ENCODE measurements at regions not wholly inside any gene's neighbourhood (a gene's known extent, or its start where the extent isn't known, plus 50 kb on each side); places are given as distances from the start of the nearest gene placed in this dataset.
A peak's percentile ranks its signal among the peaks of the same experiment; 100 is the strongest.

DNA sequence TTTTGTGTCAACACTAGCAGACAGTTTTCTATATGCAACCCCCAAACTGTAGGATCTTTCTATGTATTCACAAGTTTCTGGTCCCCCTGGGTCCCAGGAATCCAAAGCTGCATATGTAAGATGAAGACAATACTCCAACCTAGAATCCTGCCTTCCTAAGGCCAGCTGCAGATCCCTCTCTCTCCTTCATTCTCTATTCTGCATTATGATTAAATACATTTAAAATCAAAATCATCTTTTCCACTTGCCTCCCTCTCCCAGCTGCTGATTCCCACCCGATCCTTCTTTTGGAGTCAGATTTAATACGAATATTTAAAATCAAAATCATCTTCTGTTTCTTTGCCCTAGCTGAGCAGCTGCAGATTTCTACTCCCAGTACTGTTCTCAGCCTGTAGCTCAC lies 783.0 kb upstream of the ZEB2 start:
- Histone ChIP-seq H3K4me1 (ENCODE audit: control extremely low read depth in 1 of 4, control insufficient read depth in 4 of 4, insufficient read depth in 4 of 4, low read length in 3 of 4) (no peaks in the 10 kb centered on the region), H3K4me3 (ENCODE audit: control insufficient read depth in 1 of 7, extremely low read depth in 1 of 7, insufficient read depth in 4 of 7, low read depth in 2 of 7, low read length in 6 of 7) (no peak overlapping the region), H3K9me3 (ENCODE audit: control extremely low read depth in 1 of 5, control insufficient read depth in 4 of 5, insufficient read depth in 2 of 5, low read depth in 1 of 5, low read length in 4 of 5) (no peaks in the 10 kb centered on the region), H3K36me3 (ENCODE audit: control insufficient read depth in 4 of 4, insufficient read depth in 4 of 4, low read length in 3 of 4) (no peaks in the 10 kb centered on the region), H3K27ac (ENCODE audit: insufficient read depth in 1 of 2, low read depth in 1 of 2, low read length in 2 of 2, poor library complexity in 1 of 2, severe bottlenecking in 2 of 2) (no peak overlapping the region), H3K27me3 (replicated peaks in 2 of 5; ENCODE audit: control insufficient read depth in 4 of 5, insufficient read depth in 5 of 5, low read length in 4 of 5) (no peaks in the 10 kb centered on the region)
- WGBS (ENCODE audit: insufficient coverage) = 100% methylated on average over 2 of the region's 2 CpGs
- POLR2A ChIA-PET = no interaction called here
- no peak for DNase-seq
- CTCF ChIA-PET = no interaction called here

DNA sequence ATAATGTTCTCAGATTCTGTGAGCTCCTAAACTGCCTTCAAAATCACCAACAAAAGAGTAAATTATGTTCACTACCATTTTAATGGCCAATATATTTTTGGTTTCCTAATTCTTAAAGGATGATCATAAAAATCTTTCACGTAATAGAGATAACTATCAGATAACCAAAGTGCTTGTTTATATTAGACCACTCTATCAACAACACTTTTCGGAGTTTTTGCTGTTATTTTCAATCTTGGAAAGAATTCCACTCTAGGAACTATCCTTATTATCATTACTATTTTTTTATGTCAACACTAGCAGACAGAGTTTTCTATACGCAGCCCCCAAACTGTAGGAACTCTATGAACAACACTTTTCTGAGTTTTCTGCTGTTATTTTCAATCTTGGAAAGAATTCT lies 782.5 kb upstream of the ZEB2 start:
- H3K4me1 ChIP-seq (ENCODE audit: control extremely low read depth in 1 of 4, control insufficient read depth in 4 of 4, insufficient read depth in 4 of 4, low read length in 3 of 4) = no peaks in the 10 kb centered on the region
- H3K36me3 ChIP-seq (ENCODE audit: control insufficient read depth in 4 of 4, insufficient read depth in 4 of 4, low read length in 3 of 4) = no peaks in the 10 kb centered on the region
- DNase-seq = no peak
- 90% methylated on average over 2 of the region's 3 CpGs for WGBS (ENCODE audit: insufficient coverage)
- H3K4me3 ChIP-seq (ENCODE audit: control insufficient read depth in 1 of 7, extremely low read depth in 1 of 7, insufficient read depth in 4 of 7, low read depth in 2 of 7, low read length in 6 of 7) = no peak overlapping the region
- ChIA-PET POLR2A (no interaction called here), CTCF (no interaction called here)
- H3K27me3 ChIP-seq (replicated peaks in 2 of 5; ENCODE audit: control insufficient read depth in 4 of 5, insufficient read depth in 5 of 5, low read length in 4 of 5) = no peaks in the 10 kb centered on the region
- no peaks in the 10 kb centered on the region for H3K9me3 ChIP-seq (ENCODE audit: control extremely low read depth in 1 of 5, control insufficient read depth in 4 of 5, insufficient read depth in 2 of 5, low read depth in 1 of 5, low read length in 4 of 5)
- no peak overlapping the region for H3K27ac ChIP-seq (ENCODE audit: insufficient read depth in 1 of 2, low read depth in 1 of 2, low read length in 2 of 2, poor library complexity in 1 of 2, severe bottlenecking in 2 of 2)

DNA sequence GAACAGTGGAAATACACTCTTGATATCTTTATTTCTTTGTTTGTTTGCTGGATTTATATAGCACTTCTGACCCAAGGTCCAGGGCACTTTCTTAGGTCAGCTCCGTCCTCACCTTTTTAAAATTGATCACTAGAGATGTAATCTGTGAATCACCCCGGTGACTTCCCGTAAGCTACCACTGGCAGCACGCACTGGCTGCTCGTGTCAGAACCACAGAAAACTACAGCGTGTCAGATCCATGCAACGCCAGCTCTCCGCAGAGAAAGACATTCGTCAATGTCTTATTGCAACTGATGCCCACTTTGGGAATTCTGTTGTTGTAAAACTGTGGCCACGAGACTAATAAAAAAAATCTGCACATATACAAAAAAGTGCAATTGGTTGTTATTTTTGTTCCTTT lies 779.4 kb upstream of the ZEB2 start:
- Histone ChIP-seq H3K36me3 (ENCODE audit: control insufficient read depth in 4 of 4, insufficient read depth in 4 of 4, low read length in 3 of 4) (no peaks in the 10 kb centered on the region), H3K27me3 (replicated peaks in 2 of 5; ENCODE audit: control insufficient read depth in 4 of 5, insufficient read depth in 5 of 5, low read length in 4 of 5) (no peaks in the 10 kb centered on the region), H3K27ac (ENCODE audit: insufficient read depth in 1 of 2, low read depth in 1 of 2, low read length in 2 of 2, poor library complexity in 1 of 2, severe bottlenecking in 2 of 2) (no peak overlapping the region), H3K9me3 (ENCODE audit: control extremely low read depth in 1 of 5, control insufficient read depth in 4 of 5, insufficient read depth in 2 of 5, low read depth in 1 of 5, low read length in 4 of 5) (no peaks in the 10 kb centered on the region), H3K4me3 (ENCODE audit: control insufficient read depth in 1 of 7, extremely low read depth in 1 of 7, insufficient read depth in 4 of 7, low read depth in 2 of 7, low read length in 6 of 7) (no peak overlapping the region), H3K4me1 (ENCODE audit: control extremely low read depth in 1 of 4, control insufficient read depth in 4 of 4, insufficient read depth in 4 of 4, low read length in 3 of 4) (no peaks in the 10 kb centered on the region)
- 99% methylated on average over 9 of the region's 10 CpGs for WGBS (ENCODE audit: insufficient coverage)
- ChIA-PET CTCF (no interaction called here), POLR2A (no interaction called here)
- DNase-seq = no peak

DNA sequence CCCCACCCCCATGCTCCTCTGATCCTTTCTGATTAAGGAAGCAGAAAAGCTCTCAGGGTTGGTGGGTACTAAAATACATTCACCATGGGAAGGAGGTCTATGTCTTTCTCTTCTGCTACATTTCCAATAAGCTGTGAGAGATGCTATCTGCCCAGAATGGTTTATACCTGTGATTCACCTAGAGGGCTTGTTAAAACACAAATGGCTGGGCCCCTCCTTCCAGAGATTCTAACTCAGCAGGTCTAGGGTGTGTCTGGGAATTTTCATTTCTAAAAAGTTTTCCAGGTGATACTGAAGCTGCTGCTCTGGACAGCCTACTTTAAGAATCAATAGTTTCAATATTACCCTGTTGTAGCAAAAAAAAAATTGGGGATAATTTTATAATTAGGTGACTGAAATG lies 772.2 kb upstream of the ZEB2 start:
- ChIA-PET POLR2A (no interaction called here), CTCF (no interaction called here)
- Histone ChIP-seq H3K27me3 (replicated peaks in 2 of 5; ENCODE audit: control insufficient read depth in 4 of 5, insufficient read depth in 5 of 5, low read length in 4 of 5) (no peaks in the 10 kb centered on the region), H3K9me3 (ENCODE audit: control extremely low read depth in 1 of 5, control insufficient read depth in 4 of 5, insufficient read depth in 2 of 5, low read depth in 1 of 5, low read length in 4 of 5) (no peaks in the 10 kb centered on the region), H3K27ac (ENCODE audit: insufficient read depth in 1 of 2, low read depth in 1 of 2, low read length in 2 of 2, poor library complexity in 1 of 2, severe bottlenecking in 2 of 2) (no peak overlapping the region), H3K4me3 (ENCODE audit: control insufficient read depth in 1 of 7, extremely low read depth in 1 of 7, insufficient read depth in 4 of 7, low read depth in 2 of 7, low read length in 6 of 7) (no peak overlapping the region), H3K4me1 (ENCODE audit: control extremely low read depth in 1 of 4, control insufficient read depth in 4 of 4, insufficient read depth in 4 of 4, low read length in 3 of 4) (no peaks in the 10 kb centered on the region), H3K36me3 (ENCODE audit: control insufficient read depth in 4 of 4, insufficient read depth in 4 of 4, low read length in 3 of 4) (no peaks in the 10 kb centered on the region)
- DNase-seq = no peak

DNA sequence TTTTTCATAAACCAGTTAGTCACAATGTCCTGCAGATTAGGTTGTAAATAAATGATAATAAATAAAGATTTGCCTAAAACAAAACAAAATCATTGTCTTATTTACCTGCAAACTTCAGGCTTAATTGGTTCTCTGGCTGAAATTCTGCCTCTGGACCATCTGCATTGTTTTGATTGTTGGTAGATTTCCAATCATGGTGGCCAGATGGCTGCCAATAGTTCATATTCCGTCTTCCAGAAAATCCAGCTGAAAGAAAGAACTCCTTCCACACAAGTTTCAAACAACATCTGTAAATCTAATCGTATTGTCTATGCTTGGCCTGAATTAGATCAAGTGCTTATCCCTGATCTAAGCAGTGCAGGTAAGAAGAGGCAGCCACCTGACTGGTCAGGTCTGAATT lies 771.1 kb upstream of the ZEB2 start:
- H3K27ac ChIP-seq (ENCODE audit: insufficient read depth in 1 of 2, low read depth in 1 of 2, low read length in 2 of 2, poor library complexity in 1 of 2, severe bottlenecking in 2 of 2) = no peak overlapping the region
- no peaks in the 10 kb centered on the region for H3K9me3 ChIP-seq (ENCODE audit: control extremely low read depth in 1 of 5, control insufficient read depth in 4 of 5, insufficient read depth in 2 of 5, low read depth in 1 of 5, low read length in 4 of 5)
- POLR2A ChIA-PET = no interaction called here
- no peak for DNase-seq
- H3K36me3 ChIP-seq (ENCODE audit: control insufficient read depth in 4 of 4, insufficient read depth in 4 of 4, low read length in 3 of 4) = no peaks in the 10 kb centered on the region
- no peak overlapping the region for H3K4me3 ChIP-seq (ENCODE audit: control insufficient read depth in 1 of 7, extremely low read depth in 1 of 7, insufficient read depth in 4 of 7, low read depth in 2 of 7, low read length in 6 of 7)
- no peaks in the 10 kb centered on the region for H3K4me1 ChIP-seq (ENCODE audit: control extremely low read depth in 1 of 4, control insufficient read depth in 4 of 4, insufficient read depth in 4 of 4, low read length in 3 of 4)
- CTCF ChIA-PET = no interaction called here
- 100% methylated on average over 1 of the region's 2 CpGs for WGBS (ENCODE audit: insufficient coverage)
- peaks cover 0 to 4% (median 0%) of the 10 kb centered on the region in 5 experiments for H3K27me3 ChIP-seq (replicated peaks in 2 of 5; ENCODE audit: control insufficient read depth in 4 of 5, insufficient read depth in 5 of 5, low read length in 4 of 5)

DNA sequence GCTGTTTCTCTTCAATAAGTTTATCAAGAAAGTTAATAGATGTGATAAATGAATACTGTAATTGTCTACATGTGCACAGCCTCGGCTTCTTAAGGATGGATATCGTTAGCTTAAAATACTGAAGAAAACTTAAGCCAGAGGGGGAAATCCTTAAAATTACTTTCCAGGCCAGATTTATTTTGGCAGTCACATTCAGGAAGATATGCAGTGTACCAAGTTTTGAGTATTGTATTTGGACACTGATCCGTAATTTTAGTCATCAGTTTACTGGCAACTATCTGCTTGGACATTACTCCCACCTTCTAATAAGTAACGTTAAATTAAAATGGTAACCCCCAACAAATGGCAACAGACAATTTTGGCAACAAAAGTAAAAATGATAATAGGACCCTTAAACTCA lies 770.0 kb upstream of the ZEB2 start:
- DNase-seq = no peak
- Histone ChIP-seq H3K27ac (ENCODE audit: insufficient read depth in 1 of 2, low read depth in 1 of 2, low read length in 2 of 2, poor library complexity in 1 of 2, severe bottlenecking in 2 of 2) (no peak overlapping the region), H3K4me1 (ENCODE audit: control extremely low read depth in 1 of 4, control insufficient read depth in 4 of 4, insufficient read depth in 4 of 4, low read length in 3 of 4) (no peaks in the 10 kb centered on the region), H3K9me3 (ENCODE audit: control extremely low read depth in 1 of 5, control insufficient read depth in 4 of 5, insufficient read depth in 2 of 5, low read depth in 1 of 5, low read length in 4 of 5) (no peaks in the 10 kb centered on the region), H3K4me3 (ENCODE audit: control insufficient read depth in 1 of 7, extremely low read depth in 1 of 7, insufficient read depth in 4 of 7, low read depth in 2 of 7, low read length in 6 of 7) (no peak overlapping the region), H3K36me3 (ENCODE audit: control insufficient read depth in 4 of 4, insufficient read depth in 4 of 4, low read length in 3 of 4) (no peaks in the 10 kb centered on the region), H3K27me3 (replicated peaks in 2 of 5; ENCODE audit: control insufficient read depth in 4 of 5, insufficient read depth in 5 of 5, low read length in 4 of 5) (peaks cover 0 to 4% (median 0%) of the 10 kb centered on the region in 5 experiments)
- ChIA-PET CTCF (no interaction called here), POLR2A (no interaction called here)
- WGBS (ENCODE audit: insufficient coverage) = no CpG with 5 or more reads among the region's 4 CpGs

DNA sequence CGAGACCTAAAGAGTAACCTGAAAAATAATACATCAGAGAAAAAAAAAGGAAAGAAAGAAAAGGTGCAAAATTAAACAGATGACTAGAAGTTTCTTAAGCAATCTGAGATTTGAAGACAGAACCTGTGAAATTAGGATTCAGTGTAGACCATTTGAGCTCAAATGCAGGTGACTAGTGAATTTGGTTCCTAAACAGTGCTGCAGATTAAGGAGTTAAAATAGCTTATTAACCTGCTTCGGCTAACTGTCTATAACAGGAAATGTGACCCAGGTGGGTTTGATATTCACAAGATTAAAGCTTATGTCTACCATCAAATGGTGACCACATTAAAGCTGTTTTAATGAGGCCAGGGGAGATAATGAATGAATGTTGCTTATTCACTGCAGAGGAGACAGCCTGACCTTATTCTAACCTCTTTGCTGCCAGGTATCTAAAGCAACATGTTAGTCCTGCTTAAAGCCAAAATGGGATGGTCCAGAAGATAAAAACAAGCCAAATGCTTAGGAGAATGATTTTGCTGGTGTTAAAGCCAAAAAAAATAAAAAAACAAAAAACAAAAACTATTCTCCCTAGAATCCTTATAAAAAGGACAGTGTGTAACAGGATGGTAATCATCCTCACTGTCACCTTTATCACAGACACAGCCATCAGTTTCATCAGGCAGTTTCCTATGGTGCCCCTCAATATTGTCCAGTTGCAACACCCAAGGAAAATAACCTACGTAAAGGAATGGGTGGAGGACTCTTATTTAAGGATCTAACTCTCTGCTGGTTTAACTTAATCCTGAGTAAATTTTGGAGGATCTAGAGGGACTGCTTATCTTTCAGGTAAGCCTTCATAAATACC lies 769.0 kb upstream of the ZEB2 start:
- 72% methylated on average over 2 of the region's 3 CpGs for WGBS (ENCODE audit: insufficient coverage)
- no peaks in the 10 kb centered on the region for H3K36me3 ChIP-seq (ENCODE audit: control insufficient read depth in 4 of 4, insufficient read depth in 4 of 4, low read length in 3 of 4)
- DNase-seq = peak; percentile 1 to 59 (median 14)
- peaks cover 0 to 4% (median 0%) of the 10 kb centered on the region in 5 experiments for H3K27me3 ChIP-seq (replicated peaks in 2 of 5; ENCODE audit: control insufficient read depth in 4 of 5, insufficient read depth in 5 of 5, low read length in 4 of 5)
- ChIA-PET CTCF (no interaction called here), POLR2A (no interaction called here)
- no peak overlapping the region for H3K4me3 ChIP-seq (ENCODE audit: control insufficient read depth in 1 of 7, extremely low read depth in 1 of 7, insufficient read depth in 4 of 7, low read depth in 2 of 7, low read length in 6 of 7)
- no peaks in the 10 kb centered on the region for H3K4me1 ChIP-seq (ENCODE audit: control extremely low read depth in 1 of 4, control insufficient read depth in 4 of 4, insufficient read depth in 4 of 4, low read length in 3 of 4)
- H3K27ac ChIP-seq (ENCODE audit: insufficient read depth in 1 of 2, low read depth in 1 of 2, low read length in 2 of 2, poor library complexity in 1 of 2, severe bottlenecking in 2 of 2) = no peak overlapping the region
- no peaks in the 10 kb centered on the region for H3K9me3 ChIP-seq (ENCODE audit: control extremely low read depth in 1 of 5, control insufficient read depth in 4 of 5, insufficient read depth in 2 of 5, low read depth in 1 of 5, low read length in 4 of 5)

All from common myeloid progenitor, CD34-positive (primary cell).